Body of pancreas (tissue), 4 donors: ENCODE measurements at regions not wholly inside any gene's neighbourhood (a gene's known extent, or its start where the extent isn't known, plus 50 kb on each side); places are given as distances from the start of the nearest gene placed in this dataset.

Experiments
- ATAC-seq: fragments of 150-250 bp; one replicate; pipeline ENCODE4 v1.9.1; 2016
- DNase-seq, 4 donors: peaks; one replicate each; pipeline ENCODE4 v3.0.0-alpha.2; 2019
- H3K27ac ChIP-seq, 4 donors: fragments of 200-600 bp; sonication (generic); 1 replicate in 3 of 4; 2 replicates in 1 of 4; pipeline versions ENCODE4 v1.5.1 to v1.6.1; 2016 to 2019; ENCODE audit warnings: mild to moderate bottlenecking in 1 of 4, mixed read lengths in 1 of 4, moderate library complexity in 1 of 4
- H3K27me3 ChIP-seq, 2 donors: fragments of 200-600 bp; sonication (generic); one replicate each; pipeline ENCODE4 v1.6.0; 2016; ENCODE audit warnings: mild to moderate bottlenecking in 1 of 2
- H3K36me3 ChIP-seq, 2 donors: fragments of 200-600 bp; sonication (generic); replicated peaks in 1 of 2; 2 replicates each; pipeline ENCODE4 v1.5.1; 2016; ENCODE audit warnings: low read depth in 2 of 2; ENCODE audit not compliant: insufficient read depth in 1 of 2
- H3K4me1 ChIP-seq: fragments of 200-600 bp; sonication (generic); one replicate; pipeline ENCODE4 v1.6.0; 2016
- H3K4me3 ChIP-seq, 2 donors: fragments of 200-600 bp; sonication (generic); 1 replicate in 1 of 2; 2 replicates in 1 of 2; pipeline ENCODE4 v1.5.1; 2016 to 2019
- H3K9me3 ChIP-seq, 3 donors: fragments of 200-600 bp; sonication (generic); 1 replicate in 2 of 3; 2 replicates in 1 of 3; pipeline ENCODE4 v1.5.1; 2016
- POLR2A ChIP-seq, 3 donors: fragments of 450-650 bp; IDR thresholded peaks; one replicate each; pipeline ENCODE4 v1.6.1; 2016; ENCODE audit warnings: antibody characterized with exemption in 3 of 3, mild to moderate bottlenecking in 2 of 3
- WGBS, 2 donors: methylation state at CpG; one replicate each; pipeline ENCODE4 v1.1.5; 2017; 5-methylcytosine and 5-hydroxymethylcytosine counted together
- intact Hi-C: fragments of 100-400 bp; cut with DNase I; formaldehyde crosslinking; loops from one replicate; pipeline ENCODE4 v1.15.1; 2023
- TF ChIP-seq, protein P1 (sequence below), 7 experiments: fragments of 450-650 bp in 4 of 7; fragments of 200-600 bp in 3 of 7; sonication (generic) in 3 of 7; IDR thresholded peaks; one replicate each; pipeline ENCODE4 v1.5.1; 2016 to 2019; ENCODE audit warnings: antibody characterized with exemption in 7 of 7

- H3K27me3 ChIP-seq, result no peaks in the 10 kb centered on the region
- TF ChIP-seq, protein P1, sequence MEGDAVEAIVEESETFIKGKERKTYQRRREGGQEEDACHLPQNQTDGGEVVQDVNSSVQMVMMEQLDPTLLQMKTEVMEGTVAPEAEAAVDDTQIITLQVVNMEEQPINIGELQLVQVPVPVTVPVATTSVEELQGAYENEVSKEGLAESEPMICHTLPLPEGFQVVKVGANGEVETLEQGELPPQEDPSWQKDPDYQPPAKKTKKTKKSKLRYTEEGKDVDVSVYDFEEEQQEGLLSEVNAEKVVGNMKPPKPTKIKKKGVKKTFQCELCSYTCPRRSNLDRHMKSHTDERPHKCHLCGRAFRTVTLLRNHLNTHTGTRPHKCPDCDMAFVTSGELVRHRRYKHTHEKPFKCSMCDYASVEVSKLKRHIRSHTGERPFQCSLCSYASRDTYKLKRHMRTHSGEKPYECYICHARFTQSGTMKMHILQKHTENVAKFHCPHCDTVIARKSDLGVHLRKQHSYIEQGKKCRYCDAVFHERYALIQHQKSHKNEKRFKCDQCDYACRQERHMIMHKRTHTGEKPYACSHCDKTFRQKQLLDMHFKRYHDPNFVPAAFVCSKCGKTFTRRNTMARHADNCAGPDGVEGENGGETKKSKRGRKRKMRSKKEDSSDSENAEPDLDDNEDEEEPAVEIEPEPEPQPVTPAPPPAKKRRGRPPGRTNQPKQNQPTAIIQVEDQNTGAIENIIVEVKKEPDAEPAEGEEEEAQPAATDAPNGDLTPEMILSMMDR (IDR thresholded peaks at IDR 0.05), result no peak
- TF ChIP-seq POLR2A (IDR thresholded peaks at IDR 0.05), result no peak
- intact Hi-C loops, result no loop called here
- H3K9me3 ChIP-seq, result no peaks in the 10 kb centered on the region
- no peaks in the 10 kb centered on the region for H3K4me1 ChIP-seq
- DNase-seq (no peak), ATAC-seq (no peak)
- no peak overlapping the region for H3K4me3 ChIP-seq
- H3K36me3 ChIP-seq, result no peaks in the 10 kb centered on the region
- 38 to 40% methylated on average over 1 of the region's 1 CpG for WGBS, 2 donors
- H3K27ac ChIP-seq, result no peak overlapping the region
These were observed 157.3 kb downstream of the CDCA7 start for GRCh38 chr2:173511942-173512341.

GRCh38 chr2:173513107-173513727 lies 158.5 kb downstream of the CDCA7 start:
- Histone ChIP-seq H3K9me3 (no peaks in the 10 kb centered on the region), H3K27me3 (no peaks in the 10 kb centered on the region), H3K4me3 (no peak overlapping the region), H3K36me3 (no peaks in the 10 kb centered on the region), H3K27ac (no peak overlapping the region), H3K4me1 (no peaks in the 10 kb centered on the region)
- intact Hi-C loops, result no loop called here
- DNase-seq (no peak), ATAC-seq (no peak)
- WGBS, 2 donors, result 60 to 64% methylated on average over 8 of the region's 8 CpGs
- TF ChIP-seq POLR2A (IDR thresholded peaks at IDR 0.05), result no peak
- TF ChIP-seq, protein P1 (IDR thresholded peaks at IDR 0.05), result no peak

GRCh38 chr2:173520918-173521317 lies 166.2 kb downstream of the CDCA7 start:
- no peak overlapping the region for H3K4me3 ChIP-seq
- DNase-seq, result no peak

GRCh38 chr2:173521450-173522192 lies 166.9 kb downstream of the CDCA7 start:
- intact Hi-C loops, result no loop called here
- DNase-seq (no peak), ATAC-seq (no peak)
- no peak overlapping the region for H3K27ac ChIP-seq
- H3K36me3 ChIP-seq, result no peaks in the 10 kb centered on the region
- 70 to 77% methylated on average over 4 of the region's 4 CpGs for WGBS, 2 donors
- H3K4me1 ChIP-seq, result no peaks in the 10 kb centered on the region
- H3K9me3 ChIP-seq, result no peaks in the 10 kb centered on the region
- no peak overlapping the region for H3K4me3 ChIP-seq
- no peak for TF ChIP-seq POLR2A (IDR thresholded peaks at IDR 0.05)
- TF ChIP-seq, protein P1 (IDR thresholded peaks at IDR 0.05), result no peak
- H3K27me3 ChIP-seq, result no peaks in the 10 kb centered on the region

More at GRCh38 chr2:173520918-173521317, 166.2 kb downstream of the CDCA7 start:
- WGBS, 2 donors, result 79 to 82% methylated on average over 2 of the region's 2 CpGs
- intact Hi-C loops, result no loop called here
- Histone ChIP-seq H3K36me3 (no peaks in the 10 kb centered on the region), H3K27me3 (no peaks in the 10 kb centered on the region), H3K27ac (no peak overlapping the region), H3K9me3 (no peaks in the 10 kb centered on the region), H3K4me1 (no peaks in the 10 kb centered on the region)
- no peak for ATAC-seq
- TF ChIP-seq, protein P1 (IDR thresholded peaks at IDR 0.05), result no peak
- TF ChIP-seq POLR2A (IDR thresholded peaks at IDR 0.05), result no peak
